Esophagus (tissue), 2 donors: ENCODE measurements at regions not wholly inside any gene's neighbourhood (a gene's known extent, or its start where the extent isn't known, plus 50 kb on each side); places are given as distances from the start of the nearest gene placed in this dataset.

Source experiments
- H3K27ac ChIP-seq, 2 donors: one replicate each; pipeline ENCODE4 v1.5.1; 2013; ENCODE audit warnings: low read depth in 2 of 2, mild to moderate bottlenecking in 2 of 2, inconsistent platforms in 1 of 2, low read length in 1 of 2, moderate library complexity in 1 of 2
- H3K27me3 ChIP-seq, 2 donors: one replicate each; pipeline ENCODE4 v1.6.1; 2013; ENCODE audit warnings: low read length in 2 of 2, control low read depth in 1 of 2, mild to moderate bottlenecking in 1 of 2; ENCODE audit not compliant: insufficient read depth in 2 of 2, control insufficient read depth in 1 of 2
- H3K36me3 ChIP-seq, 2 donors: one replicate each; pipeline ENCODE4 v1.6.1; 2013; ENCODE audit warnings: low read length in 1 of 2; ENCODE audit not compliant: control insufficient read depth in 2 of 2, insufficient read depth in 2 of 2
- H3K4me1 ChIP-seq, 2 donors: one replicate each; pipeline ENCODE4 v1.6.1; 2013; ENCODE audit warnings: low read length in 1 of 2; ENCODE audit not compliant: control insufficient read depth in 2 of 2, insufficient read depth in 2 of 2
- H3K4me3 ChIP-seq, 2 donors: one replicate each; pipeline ENCODE4 v1.5.1; 2013; ENCODE audit warnings: low read length in 2 of 2, mild to moderate bottlenecking in 2 of 2, low read depth in 1 of 2, moderate library complexity in 1 of 2
- H3K9me3 ChIP-seq, 2 donors: one replicate each; pipeline ENCODE4 v1.6.1; 2013; ENCODE audit warnings: mild to moderate bottlenecking in 2 of 2, low read depth in 1 of 2, low read length in 1 of 2, moderate library complexity in 1 of 2; ENCODE audit not compliant: control insufficient read depth in 2 of 2, insufficient read depth in 1 of 2
- WGBS, 2 donors: extraction: QIAGEN DNeasy Blood & Tissue Kit; methylation state at CpG; one replicate each; pipeline ENCODE4 v1.1.7; 2013; 5-methylcytosine and 5-hydroxymethylcytosine counted together
- donor health status: healthy with polysubstance abuse.
- donor health status: Bipolar disorder and iron deficiency.

- no peak overlapping the region for H3K27ac ChIP-seq
- H3K4me1 ChIP-seq: peaks cover 0 to 2% of the 10 kb centered on the region in 2 donors
- no peak overlapping the region for H3K4me3 ChIP-seq
- no peaks in the 10 kb centered on the region for H3K27me3 ChIP-seq
- H3K36me3 ChIP-seq: no peaks in the 10 kb centered on the region
- H3K9me3 ChIP-seq: no peaks in the 10 kb centered on the region
- WGBS, 2 donors: 76 to 82% methylated on average over 4 of the region's 4 CpGs
Observed at GRCh38 chr10:83957168-83957947, 182.0 kb upstream of the GHITM start.

- Histone ChIP-seq H3K4me3 (no peak overlapping the region), H3K36me3 (no peaks in the 10 kb centered on the region), H3K27me3 (no peaks in the 10 kb centered on the region), H3K4me1 (peaks cover 0 to 2% of the 10 kb centered on the region in 2 donors), H3K9me3 (no peaks in the 10 kb centered on the region), H3K27ac (no peak overlapping the region)
- 76 to 81% methylated on average over 3 of the region's 3 CpGs for WGBS, 2 donors
Observed at GRCh38 chr10:83959328-83959727, 180.0 kb upstream of the GHITM start.

- WGBS, 2 donors: 37 to 70% methylated on average over 1 of the region's 1 CpG
- H3K27ac ChIP-seq: no peak overlapping the region
- no peaks in the 10 kb centered on the region for H3K27me3 ChIP-seq
- no peak overlapping the region for H3K4me3 ChIP-seq
- no peaks in the 10 kb centered on the region for H3K36me3 ChIP-seq
- H3K4me1 ChIP-seq: no peaks in the 10 kb centered on the region
- no peaks in the 10 kb centered on the region for H3K9me3 ChIP-seq
Observed at GRCh38 chr10:83960125-83960524, 179.2 kb upstream of the GHITM start.

- Histone ChIP-seq H3K27ac (no peak overlapping the region), H3K4me3 (no peak overlapping the region), H3K36me3 (no peaks in the 10 kb centered on the region), H3K27me3 (no peaks in the 10 kb centered on the region), H3K9me3 (no peaks in the 10 kb centered on the region), H3K4me1 (no peaks in the 10 kb centered on the region)
Observed at GRCh38 chr10:83961620-83962019, 177.7 kb upstream of the GHITM start.

- WGBS, 2 donors: 83% methylated on average over 3 of the region's 3 CpGs
- Histone ChIP-seq H3K36me3 (no peaks in the 10 kb centered on the region), H3K9me3 (no peaks in the 10 kb centered on the region), H3K27ac (no peak overlapping the region), H3K4me1 (no peaks in the 10 kb centered on the region), H3K27me3 (no peaks in the 10 kb centered on the region), H3K4me3 (no peak overlapping the region)
Observed at GRCh38 chr10:83963446-83963845, 175.9 kb upstream of the GHITM start.

- no peaks in the 10 kb centered on the region for H3K9me3 ChIP-seq
- no peak overlapping the region for H3K27ac ChIP-seq
- no peaks in the 10 kb centered on the region for H3K4me1 ChIP-seq
- no peak overlapping the region for H3K4me3 ChIP-seq
- WGBS, 2 donors: 44 to 52% methylated on average over 2 of the region's 2 CpGs
- H3K27me3 ChIP-seq: no peaks in the 10 kb centered on the region
- H3K36me3 ChIP-seq: no peaks in the 10 kb centered on the region
Observed at GRCh38 chr10:83965473-83965872, 173.8 kb upstream of the GHITM start.

- Histone ChIP-seq H3K27ac (no peak overlapping the region), H3K4me1 (no peaks in the 10 kb centered on the region)
- WGBS, 2 donors: 74 to 84% methylated on average over 4 of the region's 4 CpGs
Observed at GRCh38 chr10:83968052-83968451, 171.3 kb upstream of the GHITM start.

GRCh38 chr10:83978681-83979383, 160.5 kb upstream of the GHITM start:
- Histone ChIP-seq H3K27me3 (no peaks in the 10 kb centered on the region), H3K4me3 (no peak overlapping the region), H3K4me1 (no peaks in the 10 kb centered on the region), H3K27ac (no peak overlapping the region), H3K9me3 (no peaks in the 10 kb centered on the region), H3K36me3 (no peaks in the 10 kb centered on the region)
- WGBS, 2 donors: 66 to 71% methylated on average over 5 of the region's 5 CpGs

More at GRCh38 chr10:83968052-83968451, 171.3 kb upstream of the GHITM start:
- no peak overlapping the region for H3K4me3 ChIP-seq
- no peaks in the 10 kb centered on the region for H3K9me3 ChIP-seq
- no peaks in the 10 kb centered on the region for H3K27me3 ChIP-seq
- H3K36me3 ChIP-seq: no peaks in the 10 kb centered on the region

GRCh38 chr10:83982812-83983211, 156.5 kb upstream of the GHITM start:
- H3K4me1 ChIP-seq: no peaks in the 10 kb centered on the region
- no peak overlapping the region for H3K4me3 ChIP-seq
- no peaks in the 10 kb centered on the region for H3K36me3 ChIP-seq
- no peaks in the 10 kb centered on the region for H3K27me3 ChIP-seq
- H3K27ac ChIP-seq: no peak overlapping the region
- no peaks in the 10 kb centered on the region for H3K9me3 ChIP-seq
- WGBS, 2 donors: 38 to 56% methylated on average over 1 of the region's 1 CpG
